ENCODE measurements at regions not wholly inside any gene's neighbourhood (a gene's known extent, or its start where the extent isn't known, plus 50 kb on each side); places are given as distances from the start of the nearest gene placed in this dataset.

DNA sequence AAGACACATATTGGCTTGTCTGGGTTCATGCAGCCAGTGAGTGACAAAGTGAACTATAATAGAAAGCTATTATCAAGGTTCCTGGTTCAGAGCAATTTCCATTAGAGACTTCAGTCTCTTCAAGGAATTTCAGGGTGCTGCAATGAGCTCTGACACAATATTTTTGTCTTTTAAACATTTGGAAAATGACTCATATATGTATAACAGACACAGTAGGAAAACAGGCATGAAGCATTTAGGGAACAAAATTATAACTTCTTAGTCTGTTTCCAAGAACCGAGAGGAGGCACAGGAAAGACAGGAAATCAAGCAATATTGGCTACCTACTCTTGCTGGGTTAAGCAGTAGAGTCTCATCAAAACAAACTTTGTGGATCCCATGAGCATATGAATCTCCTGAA is 170.4 kb downstream of the PTPRC start:
- no peak overlapping the region for H3K4me3 ChIP-seq
- H3K27ac ChIP-seq = no peak overlapping the region
- WGBS, 2 donors = 52 to 65% methylated on average over 1 of the region's 1 CpG
- intact Hi-C loops (cut with DNase I) = no loop called here
- H3K4me1 ChIP-seq = no peaks in the 10 kb centered on the region
- H3K36me3 ChIP-seq = no peaks in the 10 kb centered on the region
- TF ChIP-seq, protein P1, sequence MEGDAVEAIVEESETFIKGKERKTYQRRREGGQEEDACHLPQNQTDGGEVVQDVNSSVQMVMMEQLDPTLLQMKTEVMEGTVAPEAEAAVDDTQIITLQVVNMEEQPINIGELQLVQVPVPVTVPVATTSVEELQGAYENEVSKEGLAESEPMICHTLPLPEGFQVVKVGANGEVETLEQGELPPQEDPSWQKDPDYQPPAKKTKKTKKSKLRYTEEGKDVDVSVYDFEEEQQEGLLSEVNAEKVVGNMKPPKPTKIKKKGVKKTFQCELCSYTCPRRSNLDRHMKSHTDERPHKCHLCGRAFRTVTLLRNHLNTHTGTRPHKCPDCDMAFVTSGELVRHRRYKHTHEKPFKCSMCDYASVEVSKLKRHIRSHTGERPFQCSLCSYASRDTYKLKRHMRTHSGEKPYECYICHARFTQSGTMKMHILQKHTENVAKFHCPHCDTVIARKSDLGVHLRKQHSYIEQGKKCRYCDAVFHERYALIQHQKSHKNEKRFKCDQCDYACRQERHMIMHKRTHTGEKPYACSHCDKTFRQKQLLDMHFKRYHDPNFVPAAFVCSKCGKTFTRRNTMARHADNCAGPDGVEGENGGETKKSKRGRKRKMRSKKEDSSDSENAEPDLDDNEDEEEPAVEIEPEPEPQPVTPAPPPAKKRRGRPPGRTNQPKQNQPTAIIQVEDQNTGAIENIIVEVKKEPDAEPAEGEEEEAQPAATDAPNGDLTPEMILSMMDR (IDR thresholded peaks at IDR 0.05) = no peak
- TF ChIP-seq POLR2A (IDR thresholded peaks at IDR 0.05) = no peak
- no peaks in the 10 kb centered on the region for H3K27me3 ChIP-seq
- H3K9me3 ChIP-seq = peaks cover 0 to 13% (median 0%) of the 10 kb centered on the region in 3 donors
- DNase-seq = no peak

DNA sequence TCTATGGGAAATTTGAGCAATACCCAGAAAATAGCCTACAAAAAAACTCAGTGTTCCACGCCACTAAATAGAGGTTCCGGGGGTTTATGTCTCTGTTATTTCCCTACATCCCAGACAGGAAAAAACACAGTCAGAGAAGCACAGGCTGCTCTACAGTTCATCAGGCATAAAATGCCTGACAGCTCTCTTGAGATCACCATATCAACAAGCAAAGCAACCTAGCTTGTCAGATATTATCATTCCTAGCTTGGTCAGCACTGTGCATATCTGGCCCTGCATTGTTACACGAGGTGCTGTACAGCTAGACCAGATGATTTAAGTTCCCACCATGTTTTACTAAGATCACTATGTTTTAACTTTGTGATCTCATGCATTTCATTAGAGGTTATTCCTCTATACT is 172.6 kb downstream of the PTPRC start:
- no peak for DNase-seq
- Histone ChIP-seq H3K4me3 (no peak overlapping the region), H3K27ac (no peak overlapping the region), H3K4me1 (no peaks in the 10 kb centered on the region), H3K36me3 (no peaks in the 10 kb centered on the region), H3K27me3 (no peaks in the 10 kb centered on the region), H3K9me3 (peaks cover 0 to 19% (median 5%) of the 10 kb centered on the region in 3 donors)
- TF ChIP-seq POLR2A (IDR thresholded peaks at IDR 0.05) = no peak
- TF ChIP-seq, protein P1 (IDR thresholded peaks at IDR 0.05) = no peak
- WGBS, 2 donors = 52 to 67% methylated on average over 3 of the region's 3 CpGs
- intact Hi-C loops (cut with DNase I) = no loop called here

DNA sequence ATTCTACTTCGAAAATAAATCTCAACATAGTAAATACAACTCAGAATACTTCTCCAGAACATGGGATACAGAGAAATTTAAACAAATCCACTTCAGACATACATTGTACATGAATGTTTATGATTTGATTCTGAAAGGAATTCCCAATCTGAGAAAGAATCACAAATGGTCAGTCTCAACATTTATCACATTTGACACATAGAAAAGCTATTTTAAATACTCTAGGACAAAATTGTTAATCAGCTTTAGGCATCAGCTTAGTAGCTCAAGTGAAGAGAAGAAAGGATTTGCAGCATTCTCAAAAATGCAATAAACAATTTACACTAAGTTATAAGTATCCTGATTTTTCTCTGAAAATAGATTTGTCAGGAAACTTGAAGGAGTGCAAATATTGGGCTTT is 184.8 kb downstream of the PTPRC start:
- no peak overlapping the region for H3K4me3 ChIP-seq
- H3K4me1 ChIP-seq = no peaks in the 10 kb centered on the region
- H3K27me3 ChIP-seq = no peaks in the 10 kb centered on the region
- TF ChIP-seq POLR2A (IDR thresholded peaks at IDR 0.05) = no peak
- TF ChIP-seq, protein P1 (IDR thresholded peaks at IDR 0.05) = no peak
- no peaks in the 10 kb centered on the region for H3K9me3 ChIP-seq
- no peaks in the 10 kb centered on the region for H3K36me3 ChIP-seq
- no peak overlapping the region for H3K27ac ChIP-seq
- DNase-seq = no peak
- intact Hi-C loops (cut with DNase I) = no loop called here
- WGBS, 2 donors = 30 to 50% methylated on average over 1 of the region's 1 CpG

DNA sequence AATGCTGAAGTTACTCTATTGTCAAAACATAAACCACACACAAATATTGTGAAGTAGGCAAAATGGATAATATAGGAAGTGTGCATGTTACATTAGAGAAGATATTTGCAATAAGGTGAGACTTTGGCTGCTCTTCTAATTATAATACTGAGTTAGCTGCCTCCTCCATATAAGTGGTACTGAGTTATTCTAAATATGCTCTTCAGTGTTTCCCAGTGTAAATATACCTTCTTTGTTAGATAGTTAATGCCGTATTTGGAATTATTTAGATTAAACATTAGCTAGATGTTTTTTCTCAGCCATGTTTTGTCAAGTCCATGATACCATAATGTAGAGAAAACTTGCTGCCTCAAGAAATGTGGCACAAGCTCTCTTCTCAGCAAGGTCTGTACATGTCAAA is 186.4 kb downstream of the PTPRC start:
- Histone ChIP-seq H3K27ac (no peak overlapping the region), H3K36me3 (no peaks in the 10 kb centered on the region), H3K4me3 (no peak overlapping the region), H3K4me1 (no peaks in the 10 kb centered on the region), H3K27me3 (no peaks in the 10 kb centered on the region), H3K9me3 (no peaks in the 10 kb centered on the region)
- no peak for TF ChIP-seq POLR2A (IDR thresholded peaks at IDR 0.05)
- TF ChIP-seq, protein P1 (IDR thresholded peaks at IDR 0.05) = no peak
- DNase-seq = no peak
- intact Hi-C loops (cut with DNase I) = no loop called here
- 29 to 58% methylated on average over 1 of the region's 1 CpG for WGBS, 2 donors

DNA sequence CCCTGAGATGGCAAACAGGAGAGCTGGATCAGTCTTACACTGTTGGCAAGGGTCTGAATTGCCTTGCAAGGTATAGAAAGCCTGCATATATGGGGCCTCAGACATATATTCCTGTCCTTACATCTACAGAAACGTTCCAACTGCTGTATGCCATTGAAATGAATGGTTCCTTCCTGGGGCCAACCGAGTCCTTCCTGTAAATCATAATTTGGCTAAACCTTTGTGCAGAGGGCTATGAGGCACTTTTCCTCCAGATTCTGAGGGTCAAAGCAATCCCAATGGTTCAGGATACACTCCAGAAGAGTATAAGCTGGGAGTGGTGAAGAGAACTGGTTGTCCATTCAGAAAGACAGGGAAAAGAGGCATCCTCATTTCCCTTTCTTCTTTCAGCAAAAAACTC is 190.5 kb downstream of the PTPRC start:
- no peak for DNase-seq
- TF ChIP-seq POLR2A (IDR thresholded peaks at IDR 0.05) = no peak
- TF ChIP-seq, protein P1 (IDR thresholded peaks at IDR 0.05) = no peak
- intact Hi-C loops (cut with DNase I) = no loop called here
- H3K9me3 ChIP-seq = no peaks in the 10 kb centered on the region
- no peaks in the 10 kb centered on the region for H3K27me3 ChIP-seq
- H3K36me3 ChIP-seq = no peaks in the 10 kb centered on the region
- H3K4me1 ChIP-seq = no peaks in the 10 kb centered on the region
- H3K4me3 ChIP-seq = no peak overlapping the region
- WGBS, 2 donors = 37 to 54% methylated on average over 2 of the region's 2 CpGs
- H3K27ac ChIP-seq = no peak overlapping the region
